Calu3 (cell line): ENCODE measurements at regions not wholly inside any gene's neighbourhood (a gene's known extent, or its start where the extent isn't known, plus 50 kb on each side); places are given as distances from the start of the nearest gene placed in this dataset.

Experiments
- BruUV-seq: library from RNA; stranded (reverse); fragments of 400-500 nt; replicated peaks from 2 replicates; lab custom pipeline; 2021; lab: Mats Ljungman, UMichigan
- CTCF ChIA-PET: fragments of 300-600 bp; sonication (Branson Sonifier 250); formaldehyde crosslinking; loops from one replicate; lab custom pipeline; 2022; ENCODE audit warnings: antibody characterized with exemption; lab: Charles Lee
- DNase-seq: peaks from one replicate; pipeline ENCODE4 v3.0.0; 2022
- H3K27ac Mint-ChIP-seq: one replicate; pipeline ENCODE4 v1.8.0; 2022; ENCODE audit warnings: mixed read lengths; ENCODE audit not compliant: unreplicated experiment
- H3K27me3 Mint-ChIP-seq: one replicate; pipeline ENCODE4 v1.8.0; 2022; ENCODE audit warnings: mixed read lengths; ENCODE audit not compliant: unreplicated experiment
- H3K36me3 Mint-ChIP-seq: one replicate; pipeline ENCODE4 v1.8.0; 2022; ENCODE audit warnings: mild to moderate bottlenecking, moderate library complexity, mixed read lengths; ENCODE audit not compliant: insufficient read depth, unreplicated experiment
- H3K4me1 Mint-ChIP-seq: one replicate; pipeline ENCODE4 v1.8.0; 2022; ENCODE audit warnings: mild to moderate bottlenecking, low read depth, mixed read lengths; ENCODE audit not compliant: unreplicated experiment
- H3K4me3 Mint-ChIP-seq: one replicate; pipeline ENCODE4 v1.8.0; 2022; ENCODE audit warnings: mild to moderate bottlenecking, low read depth, moderate library complexity, mixed read lengths; ENCODE audit not compliant: unreplicated experiment
- H3K9me3 Mint-ChIP-seq: one replicate; pipeline ENCODE4 v1.8.0; 2022; ENCODE audit warnings: low read depth, mixed read lengths; ENCODE audit not compliant: unreplicated experiment
- CTCF ChIP-seq: fragments of 200-600 bp; IDR thresholded peaks from one replicate; pipeline ENCODE4 v1.8.0; 2022; ENCODE audit warnings: antibody characterized with exemption; ENCODE audit not compliant: unreplicated experiment
- intact Hi-C: fragments of 100-400 bp; cut with micrococcal nuclease; formaldehyde crosslinking; loops from one replicate; pipeline ENCODE4 v1.10.0; 2022; ENCODE audit not compliant: unreplicated experiment

- Mint-ChIP-seq H3K36me3 (no peaks in the 10 kb centered on the region), H3K27me3 (no peaks in the 10 kb centered on the region), H3K27ac (no peak overlapping the region), H3K9me3 (peaks cover 9% of the 10 kb centered on the region), H3K4me3 (no peak overlapping the region), H3K4me1 (no peaks in the 10 kb centered on the region)
- DNase-seq: no peak
- intact Hi-C loops: no loop called here
- BruUV-seq: no TSS peak
- no peak for TF ChIP-seq CTCF
- CTCF ChIA-PET: no interaction called here
Observed at GRCh38 chr19:20321139-20321763, 154.2 kb downstream of the ZNF486 start.

GRCh38 chr19:20320191-20320590 lies 153.2 kb downstream of the ZNF486 start:
- intact Hi-C loops: no loop called here
- Mint-ChIP-seq H3K4me1 (no peaks in the 10 kb centered on the region), H3K4me3 (no peak overlapping the region), H3K9me3 (peaks cover 7% of the 10 kb centered on the region), H3K27me3 (no peaks in the 10 kb centered on the region), H3K27ac (no peak overlapping the region), H3K36me3 (no peaks in the 10 kb centered on the region)
- no peak for DNase-seq
- CTCF ChIA-PET: no interaction called here
- BruUV-seq: no TSS peak
- no peak for TF ChIP-seq CTCF

GRCh38 chr19:20318616-20319015 lies 151.6 kb downstream of the ZNF486 start:
- no peak for DNase-seq
- H3K27ac Mint-ChIP-seq: no peak overlapping the region
- H3K4me1 Mint-ChIP-seq: no peaks in the 10 kb centered on the region
- H3K36me3 Mint-ChIP-seq: no peaks in the 10 kb centered on the region
- H3K9me3 Mint-ChIP-seq: peaks cover 7% of the 10 kb centered on the region
- no peak overlapping the region for H3K4me3 Mint-ChIP-seq
- CTCF ChIA-PET: no interaction called here
- BruUV-seq: no TSS peak
- intact Hi-C loops: no loop called here
- H3K27me3 Mint-ChIP-seq: no peaks in the 10 kb centered on the region
- TF ChIP-seq CTCF: no peak

GRCh38 chr19:20315543-20315942 lies 148.5 kb downstream of the ZNF486 start:
- Mint-ChIP-seq H3K27ac (no peak overlapping the region), H3K4me1 (no peaks in the 10 kb centered on the region), H3K4me3 (no peak overlapping the region), H3K27me3 (no peaks in the 10 kb centered on the region), H3K36me3 (no peaks in the 10 kb centered on the region), H3K9me3 (no peaks in the 10 kb centered on the region)
- no peak for DNase-seq
- CTCF ChIA-PET: no interaction called here
- intact Hi-C loops: no loop called here
- no peak for TF ChIP-seq CTCF
- BruUV-seq: no TSS peak
